ENCODE measurements at regions not wholly inside any gene's neighbourhood (a gene's known extent, or its start where the extent isn't known, plus 50 kb on each side); places are given as distances from the start of the nearest gene placed in this dataset.
A peak's percentile ranks its signal among the peaks of the same experiment; 100 is the strongest.

DNA sequence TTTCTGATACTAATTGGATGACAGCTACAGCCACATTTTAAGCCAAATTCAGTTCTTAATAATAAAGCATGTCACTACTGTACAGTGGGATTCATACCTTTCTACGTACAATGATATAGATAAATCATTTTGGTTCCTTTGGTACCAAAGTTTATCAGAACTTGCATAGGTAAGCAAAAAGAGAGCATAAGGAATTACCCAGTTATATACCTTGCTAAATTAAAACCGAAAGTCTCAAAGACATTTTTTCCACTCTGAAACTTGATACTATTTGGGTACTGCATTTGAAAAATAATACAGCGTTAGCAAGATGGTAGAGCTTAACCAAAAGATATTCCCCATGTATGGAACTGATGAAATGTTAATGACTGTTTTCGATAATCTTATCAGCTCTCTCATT, 400.9 kb upstream of the ADGRL3 start:
- Mint-ChIP-seq H3K36me3 (no peaks in the 10 kb centered on the region), H3K4me1 (ENCODE audit: unreplicated experiment) (no peaks in the 10 kb centered on the region), H3K4me3 (no peak overlapping the region), H3K27me3 (no peaks in the 10 kb centered on the region), H3K27ac (no peak overlapping the region), H3K9me3 (no peaks in the 10 kb centered on the region)
- TF ChIP-seq CTCF (conservative IDR thresholded peaks at IDR 0.05), result no peak
- no peak for DNase-seq (ENCODE audit: extremely low spot score, unreplicated experiment)

DNA sequence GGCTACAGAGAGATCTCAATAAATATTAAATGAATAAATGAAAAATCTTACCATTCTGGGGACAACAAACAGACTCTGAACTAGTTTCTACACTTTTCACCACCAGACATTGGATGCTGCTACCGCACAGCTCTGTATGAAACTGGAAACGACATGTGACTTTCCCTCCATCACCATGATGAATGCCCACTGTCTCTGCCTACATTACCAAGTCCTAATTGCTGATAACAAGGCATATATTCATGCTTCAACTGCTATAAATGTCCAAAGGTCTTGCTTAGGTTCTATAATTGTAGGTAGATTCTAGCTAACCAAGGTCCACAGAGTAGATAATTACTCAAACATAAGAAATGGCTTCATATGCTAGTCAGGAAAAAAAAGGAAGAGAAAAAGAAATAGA, 399.4 kb upstream of the ADGRL3 start:
- no peak overlapping the region for H3K27ac Mint-ChIP-seq
- no peaks in the 10 kb centered on the region for H3K4me1 Mint-ChIP-seq (ENCODE audit: unreplicated experiment)
- H3K36me3 Mint-ChIP-seq, result no peaks in the 10 kb centered on the region
- no peaks in the 10 kb centered on the region for H3K9me3 Mint-ChIP-seq
- no peak for TF ChIP-seq CTCF (conservative IDR thresholded peaks at IDR 0.05)
- no peak for DNase-seq (ENCODE audit: extremely low spot score, unreplicated experiment)
- H3K27me3 Mint-ChIP-seq, result no peaks in the 10 kb centered on the region
- H3K4me3 Mint-ChIP-seq, result no peak overlapping the region

- no peak for DNase-seq (ENCODE audit: extremely low spot score, unreplicated experiment)
- no peaks in the 10 kb centered on the region for H3K9me3 Mint-ChIP-seq
- peak; percentile 76 for TF ChIP-seq CTCF (conservative IDR thresholded peaks at IDR 0.05)
- H3K4me3 Mint-ChIP-seq, result no peak overlapping the region
- H3K27ac Mint-ChIP-seq, result no peak overlapping the region
- H3K27me3 Mint-ChIP-seq, result no peaks in the 10 kb centered on the region
- H3K4me1 Mint-ChIP-seq (ENCODE audit: unreplicated experiment), result no peaks in the 10 kb centered on the region
- no peaks in the 10 kb centered on the region for H3K36me3 Mint-ChIP-seq
Observed at GRCh38 chr4:60805500-60806313, 394.4 kb upstream of the ADGRL3 start.

DNA sequence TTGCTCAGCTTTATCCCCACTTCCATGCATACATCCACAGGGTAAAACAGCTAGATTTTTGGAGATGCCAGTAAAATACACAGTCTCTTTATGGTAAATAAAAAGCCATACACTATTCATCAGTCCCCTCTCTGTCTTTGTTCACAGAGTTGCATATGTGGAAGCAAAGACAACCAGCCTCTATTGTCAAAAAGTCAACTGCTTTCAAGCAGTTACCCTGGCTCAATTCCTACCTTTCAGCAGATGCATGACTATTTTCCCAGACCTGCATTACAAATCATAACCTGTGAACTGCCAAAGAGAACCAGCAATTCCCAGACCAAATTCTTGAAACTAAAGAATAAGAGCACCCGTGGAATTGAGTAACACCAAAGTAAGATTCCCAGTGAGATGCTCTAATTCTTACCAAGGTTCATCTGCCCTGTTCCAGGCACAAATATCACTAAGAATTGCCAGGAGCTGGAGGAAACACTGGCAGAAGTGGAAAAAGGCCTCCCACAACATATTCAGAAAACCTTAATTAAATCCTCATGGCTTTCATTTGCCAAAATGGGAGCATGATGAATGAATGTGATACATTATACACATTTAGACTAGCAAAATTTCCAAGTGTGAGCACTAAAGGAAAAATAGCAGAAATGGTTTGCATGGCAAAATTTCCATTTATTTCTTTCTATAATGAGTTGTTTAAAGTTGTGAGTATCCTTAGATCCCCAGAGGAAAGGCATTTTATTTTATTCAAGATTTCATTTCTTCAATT, 391.2 kb upstream of the ADGRL3 start:
- peaks cover 5% of the 10 kb centered on the region for H3K9me3 Mint-ChIP-seq
- no peaks in the 10 kb centered on the region for H3K4me1 Mint-ChIP-seq (ENCODE audit: unreplicated experiment)
- no peak for TF ChIP-seq CTCF (conservative IDR thresholded peaks at IDR 0.05)
- no peaks in the 10 kb centered on the region for H3K36me3 Mint-ChIP-seq
- no peak overlapping the region for H3K27ac Mint-ChIP-seq
- no peak for DNase-seq (ENCODE audit: extremely low spot score, unreplicated experiment)
- H3K27me3 Mint-ChIP-seq, result no peaks in the 10 kb centered on the region
- no peak overlapping the region for H3K4me3 Mint-ChIP-seq

- no peak overlapping the region for H3K27ac Mint-ChIP-seq
- TF ChIP-seq CTCF (conservative IDR thresholded peaks at IDR 0.05), result no peak
- no peak overlapping the region for H3K4me3 Mint-ChIP-seq
- no peaks in the 10 kb centered on the region for H3K4me1 Mint-ChIP-seq (ENCODE audit: unreplicated experiment)
- no peak for DNase-seq (ENCODE audit: extremely low spot score, unreplicated experiment)
- H3K36me3 Mint-ChIP-seq, result no peaks in the 10 kb centered on the region
- H3K27me3 Mint-ChIP-seq, result no peaks in the 10 kb centered on the region
- H3K9me3 Mint-ChIP-seq, result peaks cover 5% of the 10 kb centered on the region
Observed at GRCh38 chr4:60809486-60809800, 390.7 kb upstream of the ADGRL3 start.

Data from type B pancreatic cell (in vitro differentiated cells).